Psoas muscle (tissue), 7 donors: ENCODE measurements at regions not wholly inside any gene's neighbourhood (a gene's known extent, or its start where the extent isn't known, plus 50 kb on each side); places are given as distances from the start of the nearest gene placed in this dataset.

Source experiments
- ATAC-seq, 4 donors: fragments of 200-7000 bp; cut with Tn5 transposase; one replicate each; pipeline ENCODE4 v1.9.1; 2020; ENCODE audit warnings: moderate library complexity in 3 of 4, mild to moderate bottlenecking in 2 of 4
- DNase-seq, 2 donors: peaks; one replicate each; pipeline ENCODE4 v3.0.0-alpha.2; 2020
- H3K27ac ChIP-seq: fragments of 200-600 bp; one replicate; pipeline ENCODE4 v1.8.0; 2022
- H3K27me3 ChIP-seq, 3 donors: fragments of 200-600 bp in 1 of 3; one replicate each; pipeline versions ENCODE4 v1.6.1 to v1.8.0; 2013 to 2022; ENCODE audit warnings: low read length in 2 of 3, mild to moderate bottlenecking in 2 of 3, moderate library complexity in 1 of 3; ENCODE audit not compliant: insufficient read depth in 3 of 3
- H3K36me3 ChIP-seq, 2 donors: fragments of 200-600 bp in 1 of 2; one replicate each; pipeline versions ENCODE4 v1.6.1 to v1.8.0; 2013 to 2022; ENCODE audit warnings: low read depth in 1 of 2, mild to moderate bottlenecking in 1 of 2, moderate library complexity in 1 of 2; ENCODE audit not compliant: insufficient read depth in 1 of 2
- H3K4me1 ChIP-seq: fragments of 200-600 bp; one replicate; pipeline ENCODE4 v1.8.0; 2022
- H3K4me3 ChIP-seq: fragments of 200-600 bp; one replicate; pipeline ENCODE4 v1.8.0; 2022; ENCODE audit warnings: mild to moderate bottlenecking
- H3K9me3 ChIP-seq: fragments of 200-600 bp; one replicate; pipeline ENCODE4 v1.8.0; 2022
- CTCF ChIP-seq: fragments of 200-600 bp; IDR thresholded peaks from one replicate; pipeline ENCODE4 v1.8.0; 2022; ENCODE audit warnings: antibody characterized with exemption
- WGBS, 3 donors: extraction: QIAGEN DNeasy Blood & Tissue Kit; methylation state at CpG; one replicate each; pipeline versions ENCODE4 v1.1.6 to v1.1.7; 2013; 5-methylcytosine and 5-hydroxymethylcytosine counted together
- intact Hi-C, 2 donors: fragments of 100-400 bp; cut with DNase I; formaldehyde crosslinking; loops; one replicate each; pipeline versions ENCODE4 v1.11.0 to v1.14.2; 2022
- donor health status: healthy with polysubstance abuse.
- donor health status: DM: no; HTN: no; CAD: no; lungs with moderate emphysema.
- donor health status: Bipolar disorder and iron deficiency.
- donor health status: healthy.
- donor health status: DM: yes; HTN: yes; CAD: no.
- donor health status: DM: no; HTN: no; CAD: no.
- donor health status: DM: yes; HTN: yes; CAD: no.

- Histone ChIP-seq H3K27me3 (peaks cover 0 to 2% (median 0%) of the 10 kb centered on the region in 3 donors), H3K4me3 (no peak overlapping the region), H3K9me3 (no peaks in the 10 kb centered on the region), H3K27ac (no peak overlapping the region), H3K36me3 (no peaks in the 10 kb centered on the region), H3K4me1 (peaks cover 13% of the 10 kb centered on the region)
- no peak for TF ChIP-seq CTCF
- intact Hi-C loops = loop anchor here in 1 of 2 donors (10.0 kb wide), 1 partner anchor 166 kb away; no protein-coding TSS in a partner anchor
- DNase-seq (no peak), ATAC-seq (no peak)
- WGBS, 3 donors = 86 to 96% (median 92%) methylated on average over 6 of the region's 6 CpGs
Observed at GRCh38 chr9:134268747-134269146, 57.5 kb upstream of the RXRA start.

- no peaks in the 10 kb centered on the region for H3K27me3 ChIP-seq
- H3K36me3 ChIP-seq = no peaks in the 10 kb centered on the region
- ATAC-seq = no peak
- 82 to 84% (median 83%) methylated on average over 24 of the region's 24 CpGs for WGBS, 3 donors
- no peak for DNase-seq
- intact Hi-C loops = no loop called here
- no peak overlapping the region for H3K27ac ChIP-seq
- no peak for TF ChIP-seq CTCF
- H3K9me3 ChIP-seq = no peaks in the 10 kb centered on the region
- no peak overlapping the region for H3K4me3 ChIP-seq
- peaks cover 13% of the 10 kb centered on the region for H3K4me1 ChIP-seq
Observed at GRCh38 chr9:134271338-134272301, 54.6 kb upstream of the RXRA start.

GRCh38 chr9:134272302-134273023 is 53.8 kb upstream of the RXRA start:
- ATAC-seq (peak; percentile 33 to 52 (median 46)), DNase-seq (no peak)
- H3K27ac ChIP-seq = no peak overlapping the region
- 40 to 45% (median 44%) methylated on average over 20 to 21 of the region's 21 CpGs for WGBS, 3 donors
- no peak overlapping the region for H3K4me3 ChIP-seq
- no peak for TF ChIP-seq CTCF
- no peaks in the 10 kb centered on the region for H3K27me3 ChIP-seq
- H3K4me1 ChIP-seq = peaks cover 10% of the 10 kb centered on the region
- H3K9me3 ChIP-seq = no peaks in the 10 kb centered on the region
- H3K36me3 ChIP-seq = no peaks in the 10 kb centered on the region
- intact Hi-C loops = no loop called here

- no peak for ATAC-seq
- no peak for TF ChIP-seq CTCF
- H3K36me3 ChIP-seq = no peaks in the 10 kb centered on the region
- intact Hi-C loops = no loop called here
- H3K4me1 ChIP-seq = no peaks in the 10 kb centered on the region
- 94 to 96% (median 96%) methylated on average over 5 of the region's 5 CpGs for WGBS, 3 donors
- H3K27ac ChIP-seq = no peak overlapping the region
- DNase-seq = no peak
- no peaks in the 10 kb centered on the region for H3K9me3 ChIP-seq
- no peaks in the 10 kb centered on the region for H3K27me3 ChIP-seq
- no peak overlapping the region for H3K4me3 ChIP-seq
Observed at GRCh38 chr9:134273647-134274046, 52.6 kb upstream of the RXRA start.
